A673 (cell line): ENCODE measurements at regions not wholly inside any gene's neighbourhood (a gene's known extent, or its start where the extent isn't known, plus 50 kb on each side); places are given as distances from the start of the nearest gene placed in this dataset.

Experiments used
- EZH2 ChIP-seq: fragments of 200-600 bp; sonication (generic); IDR thresholded peaks from 2 replicates; pipeline ENCODE4 v1.6.1; 2017; ENCODE audit warnings: borderline replicate concordance, low read depth, mild to moderate bottlenecking, mixed read lengths, antibody characterized with exemption, low read length; ENCODE audit not compliant: poor library complexity, severe bottlenecking
- TF ChIP-seq, protein P1 (sequence below): fragments of 300-800, 200-600 bp; sonication (generic); conservative IDR thresholded peaks from 2 replicates; pipeline ENCODE4 v1.5.1; 2017; ENCODE audit warnings: low read depth, mild to moderate bottlenecking, antibody characterized with exemption, low read length, moderate library complexity, mixed read lengths

GRCh38 chr7:148940702-148941597 is 56.9 kb upstream of the EZH2 start:
- TF ChIP-seq, protein P1, sequence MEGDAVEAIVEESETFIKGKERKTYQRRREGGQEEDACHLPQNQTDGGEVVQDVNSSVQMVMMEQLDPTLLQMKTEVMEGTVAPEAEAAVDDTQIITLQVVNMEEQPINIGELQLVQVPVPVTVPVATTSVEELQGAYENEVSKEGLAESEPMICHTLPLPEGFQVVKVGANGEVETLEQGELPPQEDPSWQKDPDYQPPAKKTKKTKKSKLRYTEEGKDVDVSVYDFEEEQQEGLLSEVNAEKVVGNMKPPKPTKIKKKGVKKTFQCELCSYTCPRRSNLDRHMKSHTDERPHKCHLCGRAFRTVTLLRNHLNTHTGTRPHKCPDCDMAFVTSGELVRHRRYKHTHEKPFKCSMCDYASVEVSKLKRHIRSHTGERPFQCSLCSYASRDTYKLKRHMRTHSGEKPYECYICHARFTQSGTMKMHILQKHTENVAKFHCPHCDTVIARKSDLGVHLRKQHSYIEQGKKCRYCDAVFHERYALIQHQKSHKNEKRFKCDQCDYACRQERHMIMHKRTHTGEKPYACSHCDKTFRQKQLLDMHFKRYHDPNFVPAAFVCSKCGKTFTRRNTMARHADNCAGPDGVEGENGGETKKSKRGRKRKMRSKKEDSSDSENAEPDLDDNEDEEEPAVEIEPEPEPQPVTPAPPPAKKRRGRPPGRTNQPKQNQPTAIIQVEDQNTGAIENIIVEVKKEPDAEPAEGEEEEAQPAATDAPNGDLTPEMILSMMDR: no peak
- TF ChIP-seq EZH2: no peak
